ENCODE measurements at regions not wholly inside any gene's neighbourhood (a gene's known extent, or its start where the extent isn't known, plus 50 kb on each side); places are given as distances from the start of the nearest gene placed in this dataset.

DNA sequence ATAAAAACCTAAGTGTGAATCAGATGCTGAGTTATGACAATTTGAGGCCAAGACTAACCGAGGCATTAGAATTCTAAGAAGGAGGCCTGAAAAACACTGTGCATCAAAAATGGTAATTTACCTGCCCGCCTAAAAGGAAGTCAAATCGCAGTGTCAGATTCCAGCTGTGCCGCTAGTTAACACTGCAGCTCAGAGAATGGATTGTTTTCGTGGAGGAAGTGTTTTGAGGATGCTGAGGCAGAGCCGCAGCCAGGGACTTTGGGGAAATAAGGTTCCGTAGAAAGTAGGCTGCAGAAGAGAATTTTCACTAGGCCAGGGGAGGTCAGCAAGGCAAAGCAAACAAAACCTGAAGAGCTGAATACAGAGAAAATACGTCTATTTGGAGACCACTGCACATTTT, 226.4 kb upstream of the ISL1 start:
- H3K4me1 ChIP-seq (ENCODE audit: control insufficient read depth, insufficient read depth, low read length): no peaks in the 10 kb centered on the region
- H3K4me3 ChIP-seq: no peak overlapping the region
- FAIRE-seq: no peak
- H3K9ac ChIP-seq (ENCODE audit: control insufficient read depth, insufficient read depth, low read length): no peak overlapping the region
- H3K27me3 ChIP-seq (replicated peaks in 1 of 2; ENCODE audit: control insufficient read depth in 2 of 2, insufficient read depth in 2 of 2, low read length in 1 of 2): no peaks in the 10 kb centered on the region
- H3K9me3 ChIP-seq (replicated peaks; ENCODE audit: control insufficient read depth, insufficient read depth, low read length): no peaks in the 10 kb centered on the region
- no peak overlapping the region for H2AFZ ChIP-seq (ENCODE audit: control insufficient read depth, low read depth, low read length)
- no TSS peak for BruUV-seq (replicated peaks)
- ATAC-seq: no peak
- CTCF ChIA-PET: no interaction called here
- no peak for DNase-seq (ENCODE audit: low read depth, low spot score)
- 56% methylated on average over 8 of the region's 8 CpGs for WGBS (ENCODE audit: insufficient coverage, insufficient replicate concordance, low lambda C conversion rate, missing lambda C conversion rate)
- H4K20me1 ChIP-seq (ENCODE audit: control insufficient read depth, insufficient read depth): no peaks in the 10 kb centered on the region
- SMC1A ChIA-PET (ENCODE audit: uncharacterized antibody, unreplicated experiment): no interaction called here
- no peak overlapping the region for H3K27ac ChIP-seq (ENCODE audit: control insufficient read depth, insufficient read depth)
- intact Hi-C loops (cut with micrococcal nuclease; ENCODE audit: unreplicated experiment) (no loop called here), in situ Hi-C loops (cut with MboI) (no loop called here)
- H3K79me2 ChIP-seq (ENCODE audit: control insufficient read depth, insufficient read depth, low read length): no peaks in the 10 kb centered on the region
- TF ChIP-seq CBX5 (IDR thresholded peaks at IDR 0.05; ENCODE audit: low read depth): no peak
- no peak for TF ChIP-seq TAF1 (IDR thresholded peaks at IDR 0.05; ENCODE audit: borderline replicate concordance, low read depth, low read length)
- no peak for TF ChIP-seq NFYA (IDR thresholded peaks at IDR 0.05; ENCODE audit: borderline replicate concordance, low read depth, low read length)
- no peak for TF ChIP-seq HDAC2 (IDR thresholded peaks at IDR 0.05)
- RAD21 ChIA-PET (ENCODE audit: unreplicated experiment): no interaction called here
- POLR2A ChIA-PET: no interaction called here
- H3K36me3 ChIP-seq (ENCODE audit: control insufficient read depth in 2 of 2, insufficient read depth in 2 of 2, low read length in 1 of 2): no peaks in the 10 kb centered on the region
- no peak overlapping the region for H3K4me2 ChIP-seq (ENCODE audit: control insufficient read depth, insufficient read depth)

DNA sequence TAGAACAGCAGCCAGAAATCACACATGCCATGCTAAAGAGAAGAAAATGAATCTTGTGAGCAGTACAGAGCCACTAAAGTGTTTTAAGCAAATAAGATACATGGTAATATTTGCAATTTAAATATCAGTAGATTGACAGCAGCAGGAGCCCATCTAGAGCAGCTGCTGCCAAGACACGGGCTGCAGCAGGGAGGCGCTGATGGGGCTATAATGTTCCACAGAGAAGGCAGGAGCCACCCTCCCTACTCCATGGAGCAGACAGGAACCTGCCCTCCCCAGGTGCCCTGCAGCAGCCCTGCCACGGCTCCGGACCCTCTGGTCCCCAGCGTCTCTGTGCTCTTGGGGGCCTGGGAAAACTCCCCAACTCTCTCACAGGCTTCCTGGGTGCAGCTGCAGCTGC, 224.1 kb upstream of the ISL1 start:
- SMC1A ChIA-PET (ENCODE audit: uncharacterized antibody, unreplicated experiment): no interaction called here
- no peak for TF ChIP-seq MLLT1 (IDR thresholded peaks at IDR 0.05)
- no peak for TF ChIP-seq PAX8 (IDR thresholded peaks at IDR 0.05)
- TF ChIP-seq SMAD1 (IDR thresholded peaks at IDR 0.05; ENCODE audit: low read depth, partially characterized antibody): no peak
- TF ChIP-seq, protein P1, sequence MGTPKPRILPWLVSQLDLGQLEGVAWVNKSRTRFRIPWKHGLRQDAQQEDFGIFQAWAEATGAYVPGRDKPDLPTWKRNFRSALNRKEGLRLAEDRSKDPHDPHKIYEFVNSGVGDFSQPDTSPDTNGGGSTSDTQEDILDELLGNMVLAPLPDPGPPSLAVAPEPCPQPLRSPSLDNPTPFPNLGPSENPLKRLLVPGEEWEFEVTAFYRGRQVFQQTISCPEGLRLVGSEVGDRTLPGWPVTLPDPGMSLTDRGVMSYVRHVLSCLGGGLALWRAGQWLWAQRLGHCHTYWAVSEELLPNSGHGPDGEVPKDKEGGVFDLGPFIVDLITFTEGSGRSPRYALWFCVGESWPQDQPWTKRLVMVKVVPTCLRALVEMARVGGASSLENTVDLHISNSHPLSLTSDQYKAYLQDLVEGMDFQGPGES (IDR thresholded peaks at IDR 0.05): no peak
- no peak for TF ChIP-seq SMAD5 (IDR thresholded peaks at IDR 0.05; ENCODE audit: low read depth)
- TF ChIP-seq RAD51 (IDR thresholded peaks at IDR 0.05): no peak
- TF ChIP-seq, protein P2, sequence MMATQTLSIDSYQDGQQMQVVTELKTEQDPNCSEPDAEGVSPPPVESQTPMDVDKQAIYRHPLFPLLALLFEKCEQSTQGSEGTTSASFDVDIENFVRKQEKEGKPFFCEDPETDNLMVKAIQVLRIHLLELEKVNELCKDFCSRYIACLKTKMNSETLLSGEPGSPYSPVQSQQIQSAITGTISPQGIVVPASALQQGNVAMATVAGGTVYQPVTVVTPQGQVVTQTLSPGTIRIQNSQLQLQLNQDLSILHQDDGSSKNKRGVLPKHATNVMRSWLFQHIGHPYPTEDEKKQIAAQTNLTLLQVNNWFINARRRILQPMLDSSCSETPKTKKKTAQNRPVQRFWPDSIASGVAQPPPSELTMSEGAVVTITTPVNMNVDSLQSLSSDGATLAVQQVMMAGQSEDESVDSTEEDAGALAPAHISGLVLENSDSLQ (IDR thresholded peaks at IDR 0.05): no peak
- TF ChIP-seq, protein P3, sequence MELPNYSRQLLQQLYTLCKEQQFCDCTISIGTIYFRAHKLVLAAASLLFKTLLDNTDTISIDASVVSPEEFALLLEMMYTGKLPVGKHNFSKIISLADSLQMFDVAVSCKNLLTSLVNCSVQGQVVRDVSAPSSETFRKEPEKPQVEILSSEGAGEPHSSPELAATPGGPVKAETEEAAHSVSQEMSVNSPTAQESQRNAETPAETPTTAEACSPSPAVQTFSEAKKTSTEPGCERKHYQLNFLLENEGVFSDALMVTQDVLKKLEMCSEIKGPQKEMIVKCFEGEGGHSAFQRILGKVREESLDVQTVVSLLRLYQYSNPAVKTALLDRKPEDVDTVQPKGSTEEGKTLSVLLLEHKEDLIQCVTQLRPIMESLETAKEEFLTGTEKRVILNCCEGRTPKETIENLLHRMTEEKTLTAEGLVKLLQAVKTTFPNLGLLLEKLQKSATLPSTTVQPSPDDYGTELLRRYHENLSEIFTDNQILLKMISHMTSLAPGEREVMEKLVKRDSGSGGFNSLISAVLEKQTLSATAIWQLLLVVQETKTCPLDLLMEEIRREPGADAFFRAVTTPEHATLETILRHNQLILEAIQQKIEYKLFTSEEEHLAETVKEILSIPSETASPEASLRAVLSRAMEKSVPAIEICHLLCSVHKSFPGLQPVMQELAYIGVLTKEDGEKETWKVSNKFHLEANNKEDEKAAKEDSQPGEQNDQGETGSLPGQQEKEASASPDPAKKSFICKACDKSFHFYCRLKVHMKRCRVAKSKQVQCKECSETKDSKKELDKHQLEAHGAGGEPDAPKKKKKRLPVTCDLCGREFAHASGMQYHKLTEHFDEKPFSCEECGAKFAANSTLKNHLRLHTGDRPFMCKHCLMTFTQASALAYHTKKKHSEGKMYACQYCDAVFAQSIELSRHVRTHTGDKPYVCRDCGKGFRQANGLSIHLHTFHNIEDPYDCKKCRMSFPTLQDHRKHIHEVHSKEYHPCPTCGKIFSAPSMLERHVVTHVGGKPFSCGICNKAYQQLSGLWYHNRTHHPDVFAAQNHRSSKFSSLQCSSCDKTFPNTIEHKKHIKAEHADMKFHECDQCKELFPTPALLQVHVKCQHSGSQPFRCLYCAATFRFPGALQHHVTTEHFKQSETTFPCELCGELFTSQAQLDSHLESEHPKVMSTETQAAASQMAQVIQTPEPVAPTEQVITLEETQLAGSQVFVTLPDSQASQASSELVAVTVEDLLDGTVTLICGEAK (IDR thresholded peaks at IDR 0.05; ENCODE audit: borderline replicate concordance): no peak

More for the DNA sequence above, 224.1 kb upstream of the ISL1 start:
- no peak overlapping the region for H3K27ac ChIP-seq (ENCODE audit: control insufficient read depth, insufficient read depth)
- no peak for ATAC-seq
- 5% methylated on average over 5 of the region's 5 CpGs for WGBS (ENCODE audit: insufficient coverage, insufficient replicate concordance, low lambda C conversion rate, missing lambda C conversion rate)
- H3K79me2 ChIP-seq (ENCODE audit: control insufficient read depth, insufficient read depth, low read length): no peaks in the 10 kb centered on the region
- no peak overlapping the region for H3K4me3 ChIP-seq
- no TSS peak for BruUV-seq (replicated peaks)
- no peak for FAIRE-seq
- ChIA-PET CTCF (no interaction called here), RAD21 (ENCODE audit: unreplicated experiment) (no interaction called here), POLR2A (no interaction called here)
- H2AFZ ChIP-seq (ENCODE audit: control insufficient read depth, low read depth, low read length): no peak overlapping the region
- in situ Hi-C loops (cut with MboI) (no loop called here), intact Hi-C loops (cut with micrococcal nuclease; ENCODE audit: unreplicated experiment) (no loop called here)
- no peaks in the 10 kb centered on the region for H3K27me3 ChIP-seq (replicated peaks in 1 of 2; ENCODE audit: control insufficient read depth in 2 of 2, insufficient read depth in 2 of 2, low read length in 1 of 2)
- H3K9ac ChIP-seq (ENCODE audit: control insufficient read depth, insufficient read depth, low read length): no peak overlapping the region
- no peaks in the 10 kb centered on the region for H3K4me1 ChIP-seq (ENCODE audit: control insufficient read depth, insufficient read depth, low read length)
- no peaks in the 10 kb centered on the region for H3K36me3 ChIP-seq (ENCODE audit: control insufficient read depth in 2 of 2, insufficient read depth in 2 of 2, low read length in 1 of 2)
- no peak for DNase-seq (ENCODE audit: low read depth, low spot score)
- no peaks in the 10 kb centered on the region for H4K20me1 ChIP-seq (ENCODE audit: control insufficient read depth, insufficient read depth)
- no peak overlapping the region for H3K4me2 ChIP-seq (ENCODE audit: control insufficient read depth, insufficient read depth)
- no peaks in the 10 kb centered on the region for H3K9me3 ChIP-seq (replicated peaks; ENCODE audit: control insufficient read depth, insufficient read depth, low read length)

Measured in GM12878 (cell line).